GM23338 (cell line): ENCODE measurements at regions not wholly inside any gene's neighbourhood (a gene's known extent, or its start where the extent isn't known, plus 50 kb on each side); places are given as distances from the start of the nearest gene placed in this dataset.

Experiments used
- ATAC-seq: fragments of 200-7000 bp; cut with Tn5 transposase; 3 replicates; pipeline ENCODE4 v1.9.1; 2020
- DNase-seq: peaks from one replicate; pipeline ENCODE4 v3.0.0-alpha.2; 2015; ENCODE audit warnings: low spot score
- H2AFZ ChIP-seq: fragments of 200-600 bp; sonication (generic); 2 replicates; pipeline ENCODE4 v1.8.0; 2016; ENCODE audit warnings: antibody characterized with exemption, mild to moderate bottlenecking, moderate library complexity
- H3F3A ChIP-seq: fragments of 200-600 bp; sonication (generic); replicated peaks from 2 replicates; pipeline ENCODE4 v1.8.0; 2017; ENCODE audit warnings: antibody characterized with exemption, mixed run types, low read depth
- H3K27ac ChIP-seq: fragments of 200-600 bp; sonication (generic); 2 replicates; pipeline ENCODE4 v1.6.1; 2016; ENCODE audit warnings: low read depth
- H3K27me3 ChIP-seq: fragments of 200-600 bp; sonication (generic); 2 replicates; pipeline ENCODE4 v1.8.0; 2016; ENCODE audit warnings: mild to moderate bottlenecking, mixed run types, moderate library complexity; ENCODE audit not compliant: insufficient read depth
- H3K36me3 ChIP-seq: fragments of 200-600 bp; sonication (generic); 2 replicates; pipeline ENCODE4 v1.8.0; 2016; ENCODE audit warnings: mild to moderate bottlenecking; ENCODE audit not compliant: insufficient read depth
- H3K4me1 ChIP-seq: fragments of 200-600 bp; sonication (generic); 2 replicates; pipeline ENCODE4 v1.8.0; 2016; ENCODE audit warnings: mild to moderate bottlenecking, moderate library complexity; ENCODE audit not compliant: insufficient read depth
- H3K4me2 ChIP-seq: fragments of 200-600 bp; sonication (generic); 2 replicates; pipeline ENCODE4 v1.7.1; 2017; ENCODE audit warnings: mixed run types
- H3K4me3 ChIP-seq: fragments of 200-600 bp; sonication (generic); 2 replicates; pipeline ENCODE4 v1.6.1; 2016; ENCODE audit warnings: mixed run types
- H3K79me2 ChIP-seq: fragments of 200-600 bp; sonication (generic); replicated peaks from 2 replicates; pipeline ENCODE4 v1.8.0; 2017; ENCODE audit warnings: mild to moderate bottlenecking; ENCODE audit not compliant: insufficient read depth
- H3K9me2 ChIP-seq: fragments of 200-600 bp; sonication (generic); 2 replicates; pipeline ENCODE4 v1.8.0; 2017; ENCODE audit not compliant: insufficient read depth
- H4K20me1 ChIP-seq: fragments of 200-600 bp; sonication (generic); replicated peaks from 2 replicates; pipeline ENCODE4 v1.8.0; 2017; ENCODE audit warnings: mild to moderate bottlenecking; ENCODE audit not compliant: insufficient read depth
- H3K27ac Mint-ChIP-seq: 2 replicates; pipeline ENCODE4 v1.8.0; 2020; ENCODE audit warnings: inconsistent platforms, mild to moderate bottlenecking, moderate library complexity, mixed read lengths
- H3K27me3 Mint-ChIP-seq: 3 replicates; pipeline ENCODE4 v1.8.0; 2022; ENCODE audit warnings: low read depth, mild to moderate bottlenecking, moderate library complexity, mixed read lengths, inconsistent platforms; ENCODE audit not compliant: insufficient read depth, poor library complexity
- H3K36me3 Mint-ChIP-seq: 3 replicates; pipeline ENCODE4 v1.8.0; 2021; ENCODE audit warnings: low read depth, mild to moderate bottlenecking, inconsistent platforms, moderate library complexity, mixed read lengths
- H3K4me1 Mint-ChIP-seq: 3 replicates; pipeline ENCODE4 v1.8.0; 2020; ENCODE audit warnings: mild to moderate bottlenecking, inconsistent platforms, mixed read lengths
- H3K4me3 Mint-ChIP-seq: 3 replicates; pipeline ENCODE4 v1.8.0; 2021; ENCODE audit warnings: moderate library complexity, mild to moderate bottlenecking, inconsistent platforms, mixed read lengths
- H3K9me3 Mint-ChIP-seq: 3 replicates; pipeline ENCODE4 v1.8.0; 2020; ENCODE audit warnings: moderate library complexity, mild to moderate bottlenecking, inconsistent platforms, mixed read lengths
- CREB1 ChIP-seq: fragments of 250-450 bp; sonication (Bioruptor Pico); IDR thresholded peaks from 2 replicates; pipeline ENCODE4 v1.5.0; 2020; ENCODE audit warnings: low read depth, mild to moderate bottlenecking, moderate library complexity
- ETS1 ChIP-seq: IDR thresholded peaks from 2 replicates; pipeline ENCODE4 v1.6.1; 2016; ENCODE audit warnings: antibody characterized with exemption
- EZH2 ChIP-seq: fragments of 200-600 bp; sonication (generic); IDR thresholded peaks from one replicate; pipeline ENCODE4 v1.8.0; 2017; ENCODE audit warnings: antibody characterized with exemption, mild to moderate bottlenecking, low read depth; ENCODE audit not compliant: unreplicated experiment
- EZH2phosphoT487 ChIP-seq: fragments of 200-600 bp; sonication (generic); IDR thresholded peaks from one replicate; pipeline ENCODE4 v1.8.1; 2018; ENCODE audit warnings: antibody characterized with exemption; ENCODE audit not compliant: unreplicated experiment
- NANOG ChIP-seq: IDR thresholded peaks from 2 replicates; pipeline ENCODE4 v1.6.1; 2016; ENCODE audit warnings: antibody characterized with exemption, borderline replicate concordance
- TF ChIP-seq, protein P1 (sequence below), 2 experiments: fragments of 200-600 bp in 1 of 2; sonication (generic) in 1 of 2; conservative IDR thresholded peaks; 2 replicates each; pipeline versions ENCODE4 v1.5.1 to v1.6.1; 2016 to 2017; ENCODE audit warnings: antibody characterized with exemption in 2 of 2, low read depth in 2 of 2, mild to moderate bottlenecking in 2 of 2, moderate library complexity in 1 of 2
- TF ChIP-seq, protein P2 (sequence below): fragments of 250-450 bp; sonication (Bioruptor Pico); IDR thresholded peaks from 2 replicates; pipeline ENCODE4 v1.5.0; 2020; ENCODE audit warnings: mild to moderate bottlenecking, moderate library complexity
- TF ChIP-seq, protein P3 (sequence below): IDR thresholded peaks from one replicate; pipeline ENCODE4 v1.6.1; 2018; ENCODE audit warnings: antibody characterized with exemption; ENCODE audit not compliant: unreplicated experiment

DNA sequence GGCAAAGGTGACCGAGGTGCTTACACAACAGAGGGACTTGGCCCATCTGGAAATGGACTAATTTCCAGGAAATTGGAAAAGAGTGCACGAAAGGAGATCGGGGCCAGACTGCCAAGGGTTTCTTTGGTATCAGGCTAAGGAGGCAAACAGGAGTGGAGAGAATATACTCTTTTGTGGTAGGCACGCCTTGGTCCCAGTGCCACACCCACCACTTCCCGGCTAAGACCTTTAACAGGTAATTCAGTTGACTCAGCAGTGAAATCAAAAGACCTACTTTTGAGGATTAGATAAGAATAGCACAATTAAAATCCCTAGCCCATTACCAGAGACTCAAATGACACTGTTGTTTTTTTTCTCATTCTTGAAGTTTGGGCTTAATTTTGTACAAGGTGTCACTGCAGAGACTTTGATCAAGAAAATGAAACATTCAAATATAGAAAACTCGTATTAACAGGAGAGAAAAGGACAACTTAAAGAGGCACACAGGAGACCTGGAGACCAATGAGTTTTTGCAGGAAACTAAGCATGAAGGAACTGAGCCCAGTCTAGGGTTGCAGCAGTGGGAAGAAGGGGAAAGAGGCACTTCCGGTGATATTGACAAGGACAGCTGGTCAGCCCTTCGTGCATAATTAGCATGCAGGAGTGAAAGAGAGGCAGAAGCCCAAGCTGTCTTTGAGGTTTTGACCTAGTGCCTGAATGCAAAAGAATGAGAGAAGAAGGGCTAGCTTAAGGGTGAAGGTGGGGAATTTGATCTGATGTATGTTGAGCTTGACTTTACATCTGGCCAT is 265.5 kb upstream of the CCL2 start (continued):
- no peak for TF ChIP-seq NANOG
- no peak for TF ChIP-seq ETS1

DNA sequence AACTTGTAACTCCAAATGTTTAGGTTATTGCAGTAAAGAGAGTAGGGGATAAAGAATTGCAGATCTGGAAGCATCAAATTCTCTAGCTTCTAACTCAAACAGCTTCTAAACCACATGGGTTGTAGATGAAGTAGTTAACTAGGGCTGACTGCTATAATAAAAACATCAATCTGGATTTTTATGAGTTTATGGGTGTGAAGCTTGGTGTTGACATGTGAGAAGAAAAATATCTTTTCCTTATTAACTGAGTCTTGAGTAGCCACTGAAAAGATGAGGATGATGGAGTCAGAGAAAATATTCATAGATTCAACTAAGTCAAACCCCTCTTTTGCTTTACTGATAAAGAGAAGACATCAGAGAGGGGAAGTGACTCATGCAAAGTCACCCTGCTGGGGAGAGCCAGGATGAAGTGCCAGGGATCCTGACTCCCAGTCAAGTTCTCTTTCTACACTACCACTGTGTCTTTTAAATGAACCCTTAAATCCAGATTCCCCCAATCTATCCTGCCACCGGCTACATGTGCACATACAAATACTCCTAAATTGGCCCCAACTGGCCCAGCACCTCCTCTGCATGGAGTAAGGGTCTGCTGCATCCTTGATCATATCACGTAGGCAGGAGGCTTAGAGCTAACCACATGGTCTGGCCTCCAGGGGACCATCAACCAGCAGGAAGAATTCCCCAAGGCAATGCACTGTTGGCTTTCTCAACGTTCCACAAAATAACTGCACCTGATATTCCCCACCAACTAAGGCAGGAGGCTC is 264.0 kb upstream of the CCL2 start:
- Histone ChIP-seq H3K4me3 (no peak overlapping the region), H3F3A (no peaks in the 10 kb centered on the region), H4K20me1 (no peaks in the 10 kb centered on the region), H3K27ac (no peak overlapping the region), H3K36me3 (peaks cover 4% of the 10 kb centered on the region; the same call in 1 of the 2 replicates), H3K27me3 (no peaks in the 10 kb centered on the region), H2AFZ (no peak overlapping the region), H3K9me2 (peaks cover 4% of the 10 kb centered on the region), H3K4me1 (no peaks in the 10 kb centered on the region; the same call in 1 of the 2 replicates), H3K4me2 (no peak overlapping the region), H3K79me2 (no peaks in the 10 kb centered on the region)
- H3K4me3 Mint-ChIP-seq, result no peak overlapping the region
- peaks cover 2% of the 10 kb centered on the region; the same call in 1 of the 3 replicates for H3K36me3 Mint-ChIP-seq
- H3K27me3 Mint-ChIP-seq, result no peaks in the 10 kb centered on the region
- H3K9me3 Mint-ChIP-seq, result peaks cover 13% of the 10 kb centered on the region
- ATAC-seq (no peak), DNase-seq (no peak)
- peaks cover 13% of the 10 kb centered on the region for H3K4me1 Mint-ChIP-seq
- no peak overlapping the region for H3K27ac Mint-ChIP-seq
- TF ChIP-seq NANOG (no peak), EZH2 (no peak), CREB1 (CRISPR knock-in tag) (no peak), EZH2phosphoT487 (no peak), ETS1 (no peak)
- TF ChIP-seq, protein P1, sequence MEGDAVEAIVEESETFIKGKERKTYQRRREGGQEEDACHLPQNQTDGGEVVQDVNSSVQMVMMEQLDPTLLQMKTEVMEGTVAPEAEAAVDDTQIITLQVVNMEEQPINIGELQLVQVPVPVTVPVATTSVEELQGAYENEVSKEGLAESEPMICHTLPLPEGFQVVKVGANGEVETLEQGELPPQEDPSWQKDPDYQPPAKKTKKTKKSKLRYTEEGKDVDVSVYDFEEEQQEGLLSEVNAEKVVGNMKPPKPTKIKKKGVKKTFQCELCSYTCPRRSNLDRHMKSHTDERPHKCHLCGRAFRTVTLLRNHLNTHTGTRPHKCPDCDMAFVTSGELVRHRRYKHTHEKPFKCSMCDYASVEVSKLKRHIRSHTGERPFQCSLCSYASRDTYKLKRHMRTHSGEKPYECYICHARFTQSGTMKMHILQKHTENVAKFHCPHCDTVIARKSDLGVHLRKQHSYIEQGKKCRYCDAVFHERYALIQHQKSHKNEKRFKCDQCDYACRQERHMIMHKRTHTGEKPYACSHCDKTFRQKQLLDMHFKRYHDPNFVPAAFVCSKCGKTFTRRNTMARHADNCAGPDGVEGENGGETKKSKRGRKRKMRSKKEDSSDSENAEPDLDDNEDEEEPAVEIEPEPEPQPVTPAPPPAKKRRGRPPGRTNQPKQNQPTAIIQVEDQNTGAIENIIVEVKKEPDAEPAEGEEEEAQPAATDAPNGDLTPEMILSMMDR (conservative IDR thresholded peaks at IDR 0.05; ENCODE audit: low read depth in 2 of 2), result no peak
- TF ChIP-seq, protein P2, sequence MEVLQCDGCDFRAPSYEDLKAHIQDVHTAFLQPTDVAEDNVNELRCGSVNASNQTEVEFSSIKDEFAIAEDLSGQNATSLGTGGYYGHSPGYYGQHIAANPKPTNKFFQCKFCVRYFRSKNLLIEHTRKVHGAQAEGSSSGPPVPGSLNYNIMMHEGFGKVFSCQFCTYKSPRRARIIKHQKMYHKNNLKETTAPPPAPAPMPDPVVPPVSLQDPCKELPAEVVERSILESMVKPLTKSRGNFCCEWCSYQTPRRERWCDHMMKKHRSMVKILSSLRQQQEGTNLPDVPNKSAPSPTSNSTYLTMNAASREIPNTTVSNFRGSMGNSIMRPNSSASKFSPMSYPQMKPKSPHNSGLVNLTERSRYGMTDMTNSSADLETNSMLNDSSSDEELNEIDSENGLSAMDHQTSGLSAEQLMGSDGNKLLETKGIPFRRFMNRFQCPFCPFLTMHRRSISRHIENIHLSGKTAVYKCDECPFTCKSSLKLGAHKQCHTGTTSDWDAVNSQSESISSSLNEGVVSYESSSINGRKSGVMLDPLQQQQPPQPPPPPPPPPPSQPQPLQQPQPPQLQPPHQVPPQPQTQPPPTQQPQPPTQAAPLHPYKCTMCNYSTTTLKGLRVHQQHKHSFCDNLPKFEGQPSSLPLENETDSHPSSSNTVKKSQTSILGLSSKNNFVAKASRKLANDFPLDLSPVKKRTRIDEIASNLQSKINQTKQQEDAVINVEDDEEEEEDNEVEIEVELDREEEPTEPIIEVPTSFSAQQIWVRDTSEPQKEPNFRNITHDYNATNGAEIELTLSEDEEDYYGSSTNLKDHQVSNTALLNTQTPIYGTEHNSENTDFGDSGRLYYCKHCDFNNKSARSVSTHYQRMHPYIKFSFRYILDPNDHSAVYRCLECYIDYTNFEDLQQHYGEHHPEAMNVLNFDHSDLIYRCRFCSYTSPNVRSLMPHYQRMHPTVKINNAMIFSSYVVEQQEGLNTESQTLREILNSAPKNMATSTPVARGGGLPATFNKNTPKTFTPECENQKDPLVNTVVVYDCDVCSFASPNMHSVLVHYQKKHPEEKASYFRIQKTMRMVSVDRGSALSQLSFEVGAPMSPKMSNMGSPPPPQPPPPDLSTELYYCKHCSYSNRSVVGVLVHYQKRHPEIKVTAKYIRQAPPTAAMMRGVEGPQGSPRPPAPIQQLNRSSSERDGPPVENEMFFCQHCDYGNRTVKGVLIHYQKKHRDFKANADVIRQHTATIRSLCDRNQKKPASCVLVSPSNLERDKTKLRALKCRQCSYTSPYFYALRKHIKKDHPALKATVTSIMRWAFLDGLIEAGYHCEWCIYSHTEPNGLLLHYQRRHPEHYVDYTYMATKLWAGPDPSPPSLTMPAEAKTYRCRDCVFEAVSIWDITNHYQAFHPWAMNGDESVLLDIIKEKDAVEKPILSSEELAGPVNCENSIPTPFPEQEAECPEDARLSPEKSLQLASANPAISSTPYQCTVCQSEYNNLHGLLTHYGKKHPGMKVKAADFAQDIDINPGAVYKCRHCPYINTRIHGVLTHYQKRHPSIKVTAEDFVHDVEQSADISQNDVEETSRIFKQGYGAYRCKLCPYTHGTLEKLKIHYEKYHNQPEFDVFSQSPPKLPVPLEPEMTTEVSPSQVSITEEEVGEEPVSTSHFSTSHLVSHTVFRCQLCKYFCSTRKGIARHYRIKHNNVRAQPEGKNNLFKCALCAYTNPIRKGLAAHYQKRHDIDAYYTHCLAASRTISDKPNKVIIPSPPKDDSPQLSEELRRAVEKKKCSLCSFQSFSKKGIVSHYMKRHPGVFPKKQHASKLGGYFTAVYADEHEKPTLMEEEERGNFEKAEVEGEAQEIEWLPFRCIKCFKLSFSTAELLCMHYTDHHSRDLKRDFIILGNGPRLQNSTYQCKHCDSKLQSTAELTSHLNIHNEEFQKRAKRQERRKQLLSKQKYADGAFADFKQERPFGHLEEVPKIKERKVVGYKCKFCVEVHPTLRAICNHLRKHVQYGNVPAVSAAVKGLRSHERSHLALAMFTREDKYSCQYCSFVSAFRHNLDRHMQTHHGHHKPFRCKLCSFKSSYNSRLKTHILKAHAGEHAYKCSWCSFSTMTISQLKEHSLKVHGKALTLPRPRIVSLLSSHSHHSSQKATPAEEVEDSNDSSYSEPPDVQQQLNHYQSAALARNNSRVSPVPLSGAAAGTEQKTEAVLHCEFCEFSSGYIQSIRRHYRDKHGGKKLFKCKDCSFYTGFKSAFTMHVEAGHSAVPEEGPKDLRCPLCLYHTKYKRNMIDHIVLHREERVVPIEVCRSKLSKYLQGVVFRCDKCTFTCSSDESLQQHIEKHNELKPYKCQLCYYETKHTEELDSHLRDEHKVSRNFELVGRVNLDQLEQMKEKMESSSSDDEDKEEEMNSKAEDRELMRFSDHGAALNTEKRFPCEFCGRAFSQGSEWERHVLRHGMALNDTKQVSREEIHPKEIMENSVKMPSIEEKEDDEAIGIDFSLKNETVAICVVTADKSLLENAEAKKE, result no peak
- TF ChIP-seq, protein P3, sequence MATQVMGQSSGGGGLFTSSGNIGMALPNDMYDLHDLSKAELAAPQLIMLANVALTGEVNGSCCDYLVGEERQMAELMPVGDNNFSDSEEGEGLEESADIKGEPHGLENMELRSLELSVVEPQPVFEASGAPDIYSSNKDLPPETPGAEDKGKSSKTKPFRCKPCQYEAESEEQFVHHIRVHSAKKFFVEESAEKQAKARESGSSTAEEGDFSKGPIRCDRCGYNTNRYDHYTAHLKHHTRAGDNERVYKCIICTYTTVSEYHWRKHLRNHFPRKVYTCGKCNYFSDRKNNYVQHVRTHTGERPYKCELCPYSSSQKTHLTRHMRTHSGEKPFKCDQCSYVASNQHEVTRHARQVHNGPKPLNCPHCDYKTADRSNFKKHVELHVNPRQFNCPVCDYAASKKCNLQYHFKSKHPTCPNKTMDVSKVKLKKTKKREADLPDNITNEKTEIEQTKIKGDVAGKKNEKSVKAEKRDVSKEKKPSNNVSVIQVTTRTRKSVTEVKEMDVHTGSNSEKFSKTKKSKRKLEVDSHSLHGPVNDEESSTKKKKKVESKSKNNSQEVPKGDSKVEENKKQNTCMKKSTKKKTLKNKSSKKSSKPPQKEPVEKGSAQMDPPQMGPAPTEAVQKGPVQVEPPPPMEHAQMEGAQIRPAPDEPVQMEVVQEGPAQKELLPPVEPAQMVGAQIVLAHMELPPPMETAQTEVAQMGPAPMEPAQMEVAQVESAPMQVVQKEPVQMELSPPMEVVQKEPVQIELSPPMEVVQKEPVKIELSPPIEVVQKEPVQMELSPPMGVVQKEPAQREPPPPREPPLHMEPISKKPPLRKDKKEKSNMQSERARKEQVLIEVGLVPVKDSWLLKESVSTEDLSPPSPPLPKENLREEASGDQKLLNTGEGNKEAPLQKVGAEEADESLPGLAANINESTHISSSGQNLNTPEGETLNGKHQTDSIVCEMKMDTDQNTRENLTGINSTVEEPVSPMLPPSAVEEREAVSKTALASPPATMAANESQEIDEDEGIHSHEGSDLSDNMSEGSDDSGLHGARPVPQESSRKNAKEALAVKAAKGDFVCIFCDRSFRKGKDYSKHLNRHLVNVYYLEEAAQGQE, result no peak
